DND-41 (cell line): ENCODE measurements at regions not wholly inside any gene's neighbourhood (a gene's known extent, or its start where the extent isn't known, plus 50 kb on each side); places are given as distances from the start of the nearest gene placed in this dataset.
"Not testable (repeated sequence)": the region's sequence is repeated elsewhere in the genome, so short reads cannot be mapped to it uniquely, and the experiment has no call there.

ENCODE experiments used
- ATAC-seq: fragments of 200-7000 bp; cut with Tn5 transposase; 3 replicates; pipeline ENCODE4 v1.9.1; 2021; ENCODE audit warnings: low read depth; ENCODE audit not compliant: insufficient read depth
- DNase-seq: peaks from one replicate; pipeline ENCODE4 v3.0.0-alpha.2; 2020
- H2AFZ ChIP-seq: 2 replicates; pipeline ENCODE4 v1.6.0; 2012; ENCODE audit warnings: low read depth, low read length
- H3K27ac ChIP-seq: 2 replicates; pipeline ENCODE4 v1.5.1; 2012; ENCODE audit warnings: low read length, inconsistent platforms
- H3K27me3 ChIP-seq: fragments of 200-600 bp; sonication (generic); 2 replicates; pipeline ENCODE4 v1.6.0; 2012; ENCODE audit warnings: low read length, mild to moderate bottlenecking, inconsistent platforms; ENCODE audit not compliant: insufficient read depth, poor library complexity
- H3K36me3 ChIP-seq: 2 replicates; pipeline ENCODE4 v1.5.1; 2012; ENCODE audit warnings: low read length, inconsistent platforms; ENCODE audit not compliant: insufficient read depth
- H3K4me1 ChIP-seq: 2 replicates; pipeline ENCODE4 v1.5.1; 2012; ENCODE audit warnings: mild to moderate bottlenecking, low read length; ENCODE audit not compliant: insufficient read depth
- H3K4me2 ChIP-seq: 2 replicates; pipeline ENCODE4 v1.6.0; 2012; ENCODE audit warnings: mild to moderate bottlenecking, moderate library complexity, low read length, inconsistent platforms; ENCODE audit not compliant: insufficient read depth
- H3K4me3 ChIP-seq, 2 experiments: fragments of 200-600 bp in 1 of 2; shearing (Covaris generic) in 1 of 2; 2 replicates each; pipeline ENCODE4 v1.5.1; 2012 to 2016; ENCODE audit warnings: inconsistent platforms in 2 of 2, low read length in 2 of 2, mild to moderate bottlenecking in 2 of 2, low read depth in 1 of 2, moderate library complexity in 1 of 2
- H3K79me2 ChIP-seq: 2 replicates; pipeline ENCODE4 v1.6.0; 2012; ENCODE audit warnings: low read length, inconsistent platforms; ENCODE audit not compliant: insufficient read depth
- H3K9ac ChIP-seq: 2 replicates; pipeline ENCODE4 v1.6.0; 2012; ENCODE audit warnings: low read depth, mild to moderate bottlenecking, inconsistent platforms, low read length, moderate library complexity
- H3K9me3 ChIP-seq: 2 replicates; pipeline ENCODE4 v1.5.1; 2012; ENCODE audit warnings: low read length, moderate library complexity, mild to moderate bottlenecking, inconsistent platforms; ENCODE audit not compliant: insufficient read depth, severe bottlenecking
- H4K20me1 ChIP-seq: 2 replicates; pipeline ENCODE4 v1.6.0; 2012; ENCODE audit warnings: low read length; ENCODE audit not compliant: insufficient read depth
- TF ChIP-seq, protein P1 (sequence below): IDR thresholded peaks from 2 replicates; pipeline ENCODE4 v1.5.1; 2012; ENCODE audit warnings: borderline replicate concordance, low read length, moderate library complexity, mild to moderate bottlenecking; ENCODE audit not compliant: poor library complexity, severe bottlenecking; ENCODE audit errors: extremely low read depth

DNA sequence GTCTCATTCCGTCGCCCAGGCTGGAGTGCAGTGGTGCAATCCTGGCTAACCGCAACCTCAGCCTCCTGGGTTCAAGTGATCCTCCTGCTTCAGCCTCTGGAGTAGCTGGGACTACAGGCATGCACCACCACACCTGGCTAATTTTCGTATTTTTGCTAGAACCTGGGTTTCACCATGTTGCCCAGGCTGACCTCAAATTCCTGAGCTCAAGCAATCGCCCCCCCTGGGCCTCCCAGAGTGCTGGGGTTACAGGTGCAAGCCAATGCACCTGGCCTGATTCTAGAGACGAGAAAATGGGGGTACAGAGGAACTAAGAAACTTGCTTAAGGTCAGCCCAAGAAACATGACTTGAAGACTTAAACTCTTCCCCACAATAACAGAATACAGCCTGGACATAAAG is 111.0 kb downstream of the PRR15 start:
- H3K9me3 ChIP-seq, H3K27ac ChIP-seq, H3K9ac ChIP-seq, H2AFZ ChIP-seq, H3K4me3 ChIP-seq, ATAC-seq, H4K20me1 ChIP-seq, H3K4me2 ChIP-seq, H3K27me3 ChIP-seq, DNase-seq, H3K4me1 ChIP-seq, H3K36me3 ChIP-seq: not testable (repeated sequence)
- H3K79me2 ChIP-seq: peaks cover 20% of the 10 kb centered on the region

DNA sequence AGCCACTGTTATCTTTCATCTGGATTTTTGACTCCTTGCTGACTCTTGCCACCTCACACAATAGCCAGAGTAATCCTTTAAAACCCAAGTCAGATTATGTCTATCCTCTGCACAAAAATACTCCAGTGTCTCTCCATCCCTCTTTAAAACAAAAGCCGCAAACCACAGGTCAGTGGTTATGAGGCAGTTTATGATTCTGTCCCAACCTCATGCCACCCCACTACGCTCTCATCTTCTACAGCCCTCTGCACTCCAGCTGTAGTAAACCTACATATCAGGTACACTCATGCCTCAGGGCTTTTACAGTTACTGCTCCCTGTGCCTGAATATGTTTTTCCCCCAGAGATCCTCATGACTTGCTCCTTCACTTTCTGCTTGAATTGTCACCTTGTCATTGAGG is 113.6 kb downstream of the PRR15 start:
- H3K9ac ChIP-seq: not testable (repeated sequence)

DNA sequence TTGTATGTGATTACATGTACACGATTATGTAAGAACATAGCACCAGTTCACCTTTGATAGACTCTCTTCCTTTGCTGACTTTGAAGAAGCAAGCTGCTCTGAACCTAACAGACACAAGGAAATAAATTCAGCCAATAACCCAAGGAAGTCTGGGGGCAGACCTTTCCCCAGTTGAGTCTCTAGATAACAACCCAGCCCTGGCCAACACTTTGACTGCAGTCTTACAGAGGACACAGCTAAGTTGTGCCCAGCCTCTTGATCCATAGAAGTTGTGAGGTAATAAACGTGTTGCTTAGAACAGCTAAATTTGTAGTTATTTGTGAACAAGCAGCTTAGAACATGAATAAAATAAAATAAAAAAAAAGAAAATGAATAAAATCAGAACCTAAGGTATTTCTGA is 116.3 kb downstream of the PRR15 start:
- H3K9me3 ChIP-seq, DNase-seq, ATAC-seq, H3K27ac ChIP-seq, H3K9ac ChIP-seq, H3K27me3 ChIP-seq, H3K4me2 ChIP-seq, H2AFZ ChIP-seq, H3K4me3 ChIP-seq, H4K20me1 ChIP-seq, H3K36me3 ChIP-seq: not testable (repeated sequence)
- Histone ChIP-seq H3K79me2 (peaks cover 33% of the 10 kb centered on the region), H3K4me1 (peaks cover 15% of the 10 kb centered on the region; the same call in 1 of the 2 replicates)

More for the DNA sequence above, 113.6 kb downstream of the PRR15 start:
- H3K27ac ChIP-seq, H3K36me3 ChIP-seq, H3K9me3 ChIP-seq, H3K27me3 ChIP-seq, H3K4me2 ChIP-seq, H3K4me3 ChIP-seq, H4K20me1 ChIP-seq, H2AFZ ChIP-seq, ATAC-seq, DNase-seq, H3K4me1 ChIP-seq: not testable (repeated sequence)
- peaks cover 28% of the 10 kb centered on the region for H3K79me2 ChIP-seq

DNA sequence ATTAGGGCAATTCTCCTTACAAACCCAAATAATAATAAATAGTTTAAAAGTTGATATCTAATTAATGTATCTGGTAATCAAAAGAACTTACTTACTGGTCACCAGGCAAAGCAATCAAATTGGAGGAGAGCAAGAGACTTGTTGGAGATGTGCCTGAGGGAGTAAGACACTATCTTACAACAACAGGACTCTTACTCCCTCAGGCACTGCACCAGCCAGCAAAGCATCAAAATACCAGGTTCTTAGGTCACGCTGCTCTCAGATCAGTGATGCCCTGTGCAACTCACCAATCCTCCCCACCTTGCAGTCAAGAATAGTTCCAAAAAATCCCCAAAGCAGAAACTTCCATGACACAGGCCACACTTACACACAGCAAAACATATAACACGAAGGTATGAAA is 117.0 kb downstream of the PRR15 start:
- H3K36me3 ChIP-seq, H3K9me3 ChIP-seq, H2AFZ ChIP-seq, H3K27ac ChIP-seq, DNase-seq, ATAC-seq, H3K27me3 ChIP-seq, H3K9ac ChIP-seq, H3K4me3 ChIP-seq, H4K20me1 ChIP-seq: not testable (repeated sequence)
- Histone ChIP-seq H3K4me2 (peak overlapping the region; percentile 55; the same call in 1 of the 2 replicates), H3K4me1 (peaks cover 15% of the 10 kb centered on the region; the same call in 1 of the 2 replicates), H3K79me2 (peaks cover 30% of the 10 kb centered on the region)

DNA sequence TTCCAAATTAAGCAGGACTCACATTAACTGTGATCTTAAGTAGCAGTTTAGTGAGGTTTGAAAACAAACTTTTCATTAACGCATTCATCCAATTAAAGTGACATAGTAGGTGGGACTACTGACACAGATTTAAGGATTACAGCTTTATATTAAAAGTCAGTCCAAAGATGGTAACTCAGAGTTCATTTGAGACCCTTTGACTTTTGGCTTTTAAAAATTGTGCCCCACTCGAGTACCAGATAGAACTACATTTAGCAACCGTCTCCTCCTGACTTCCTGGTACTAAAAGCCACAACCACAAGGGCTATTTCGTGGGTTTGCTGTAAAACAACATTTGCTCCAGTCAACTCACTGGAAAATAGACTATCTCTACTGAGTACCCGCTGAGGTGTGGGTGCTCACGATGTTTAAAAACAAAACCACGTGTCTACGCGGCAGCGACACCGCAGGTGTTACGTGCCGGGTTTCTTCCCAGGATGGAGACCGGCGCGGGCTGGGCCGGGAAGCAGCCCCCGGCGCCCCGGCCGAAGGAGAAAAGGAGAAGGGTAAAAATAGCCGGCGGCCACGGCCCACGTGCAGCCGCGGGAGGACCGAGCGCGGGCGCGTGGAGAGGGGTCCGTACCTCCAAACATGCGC is 120.6 kb downstream of the PRR15 start:
- H3K9me3 ChIP-seq, H3K27me3 ChIP-seq, DNase-seq, H4K20me1 ChIP-seq, H3K36me3 ChIP-seq: not testable (repeated sequence)
- peak overlapping the region; percentile 60 to 68; a peak in 3 of 4 replicates for H3K4me3 ChIP-seq
- H3K9ac ChIP-seq: peak overlapping the region; percentile 85
- ATAC-seq: peak; percentile 57
- TF ChIP-seq, protein P1, sequence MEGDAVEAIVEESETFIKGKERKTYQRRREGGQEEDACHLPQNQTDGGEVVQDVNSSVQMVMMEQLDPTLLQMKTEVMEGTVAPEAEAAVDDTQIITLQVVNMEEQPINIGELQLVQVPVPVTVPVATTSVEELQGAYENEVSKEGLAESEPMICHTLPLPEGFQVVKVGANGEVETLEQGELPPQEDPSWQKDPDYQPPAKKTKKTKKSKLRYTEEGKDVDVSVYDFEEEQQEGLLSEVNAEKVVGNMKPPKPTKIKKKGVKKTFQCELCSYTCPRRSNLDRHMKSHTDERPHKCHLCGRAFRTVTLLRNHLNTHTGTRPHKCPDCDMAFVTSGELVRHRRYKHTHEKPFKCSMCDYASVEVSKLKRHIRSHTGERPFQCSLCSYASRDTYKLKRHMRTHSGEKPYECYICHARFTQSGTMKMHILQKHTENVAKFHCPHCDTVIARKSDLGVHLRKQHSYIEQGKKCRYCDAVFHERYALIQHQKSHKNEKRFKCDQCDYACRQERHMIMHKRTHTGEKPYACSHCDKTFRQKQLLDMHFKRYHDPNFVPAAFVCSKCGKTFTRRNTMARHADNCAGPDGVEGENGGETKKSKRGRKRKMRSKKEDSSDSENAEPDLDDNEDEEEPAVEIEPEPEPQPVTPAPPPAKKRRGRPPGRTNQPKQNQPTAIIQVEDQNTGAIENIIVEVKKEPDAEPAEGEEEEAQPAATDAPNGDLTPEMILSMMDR: peak; percentile 3
- H3K79me2 ChIP-seq: peaks cover 22% of the 10 kb centered on the region; the same call in 1 of the 2 replicates
- peak overlapping the region; percentile 55 for H3K4me2 ChIP-seq
- H3K4me1 ChIP-seq: peaks cover 23% of the 10 kb centered on the region
- H2AFZ ChIP-seq: peak overlapping the region; percentile 66; the same call in 1 of the 2 replicates
- peak overlapping the region; percentile 80; the same call in 1 of the 2 replicates for H3K27ac ChIP-seq
